K562 (cell line): ENCODE measurements at regions not wholly inside any gene's neighbourhood (a gene's known extent, or its start where the extent isn't known, plus 50 kb on each side); places are given as distances from the start of the nearest gene placed in this dataset.

ENCODE experiments used
- ATAC-seq: fragments of 200-7000 bp; cut with Tn5 transposase; 3 replicates; pipeline ENCODE4 v1.9.1; 2020; ENCODE audit warnings: moderate library complexity
- BruUV-seq: library from RNA; stranded (reverse); fragments of 400-500 nt; replicated peaks from 2 replicates; lab custom pipeline; 2021; lab: Mats Ljungman, UMichigan
- CTCF ChIA-PET: fragments of 300-600 bp; formaldehyde crosslinking; extraction: SDS; loops from one replicate; lab custom pipeline; 2021; ENCODE audit warnings: low intra/inter-chr PET ratio; lab: Yijun Ruan, JAX
- POLR2A ChIA-PET: fragments of 300-600, 350-650 bp; sonication (Branson Sonifier 250); formaldehyde crosslinking; extraction: SDS; loops from one replicate; lab custom pipeline; 2021; ENCODE audit warnings: antibody characterized with exemption, inconsistent platforms; lab: Yijun Ruan, JAX
- DNase-seq, 4 experiments: peaks; one replicate each; pipeline versions ENCODE4 v3.0.0 to v3.0.0-alpha.2; 2011 to 2018; ENCODE audit warnings: low spot score in 3 of 4, mixed read lengths in 3 of 4; ENCODE audit errors: extremely low read depth in 1 of 4
- FAIRE-seq: peaks from 2 replicates; lab custom pipeline; 2011; peaks lifted over from hg19 to GRCh38; lab: Jason Lieb, UNC
- H2AFZ ChIP-seq: 2 replicates; pipeline ENCODE4 v1.6.0; 2011; ENCODE audit warnings: low read depth, low read length, control low read depth, inconsistent platforms
- H3K27ac ChIP-seq: fragments of 200-600 bp; 3 replicates; pipeline ENCODE4 v1.8.0; 2011; ENCODE audit warnings: low read depth, mild to moderate bottlenecking, control low read depth, inconsistent platforms, low read length, moderate library complexity, mixed read lengths; ENCODE audit errors: extremely low read depth
- H3K27me3 ChIP-seq, 2 experiments: fragments of 300-600 bp in 1 of 2; 2 replicates in 1 of 2; 3 replicates in 1 of 2; pipeline versions ENCODE4 v1.6.0 to v1.8.0; 2011; ENCODE audit warnings: inconsistent platforms in 2 of 2, low read length in 2 of 2, mild to moderate bottlenecking in 1 of 2, mixed read lengths in 1 of 2, moderate library complexity in 1 of 2; ENCODE audit not compliant: control insufficient read depth in 2 of 2, insufficient read depth in 2 of 2
- H3K36me3 ChIP-seq: fragments of 300-600 bp; 3 replicates; pipeline ENCODE4 v1.8.0; 2011; ENCODE audit warnings: mild to moderate bottlenecking, low read length, inconsistent platforms; ENCODE audit not compliant: control insufficient read depth, insufficient read depth
- H3K4me1 ChIP-seq, 2 experiments: fragments of 200-600 bp in 1 of 2; replicated peaks in 1 of 2; 2 replicates in 1 of 2; 3 replicates in 1 of 2; pipeline versions ENCODE4 v1.5.1 to v1.8.0; 2011; ENCODE audit warnings: inconsistent platforms in 2 of 2, low read length in 2 of 2, mild to moderate bottlenecking in 1 of 2, mixed read lengths in 1 of 2, moderate library complexity in 1 of 2; ENCODE audit not compliant: control insufficient read depth in 2 of 2, insufficient read depth in 2 of 2
- H3K4me2 ChIP-seq: 2 replicates; pipeline ENCODE4 v1.6.1; 2011; ENCODE audit warnings: low read length, control low read depth, inconsistent platforms, mixed read lengths; ENCODE audit not compliant: insufficient read depth
- H3K4me3 ChIP-seq: fragments of 200-600 bp; sonication (generic), shearing (Covaris generic); 2 replicates; pipeline ENCODE4 v1.5.1; 2016; ENCODE audit warnings: control low read depth, inconsistent platforms
- H3K79me2 ChIP-seq: fragments of 200-600 bp; 3 replicates; pipeline ENCODE4 v1.8.0; 2011; ENCODE audit warnings: low read length, inconsistent platforms; ENCODE audit not compliant: control insufficient read depth, insufficient read depth
- H3K9ac ChIP-seq, 2 experiments: 2 replicates each; pipeline versions ENCODE4 v1.6.0 to v1.6.1; 2011; ENCODE audit warnings: low read depth in 2 of 2, low read length in 2 of 2, control low read depth in 1 of 2, inconsistent platforms in 1 of 2, mild to moderate bottlenecking in 1 of 2, mixed read lengths in 1 of 2; ENCODE audit not compliant: insufficient read depth in 1 of 2
- H3K9me1 ChIP-seq: one replicate; pipeline ENCODE4 v1.6.0; 2011; ENCODE audit warnings: inconsistent platforms, mild to moderate bottlenecking, low read length, moderate library complexity; ENCODE audit not compliant: control insufficient read depth, insufficient read depth
- H3K9me3 ChIP-seq: replicated peaks from 2 replicates; pipeline ENCODE4 v1.5.1; 2011; ENCODE audit warnings: low read depth, low read length, inconsistent platforms; ENCODE audit not compliant: control insufficient read depth, insufficient read depth
- H4K20me1 ChIP-seq: replicated peaks from 2 replicates; pipeline ENCODE4 v1.6.1; 2011; ENCODE audit warnings: low read length, inconsistent platforms, mixed read lengths; ENCODE audit not compliant: control insufficient read depth, insufficient read depth
- BRD4 ChIP-seq: fragments of 200-600 bp; sonication (generic); IDR thresholded peaks from 2 replicates; pipeline ENCODE4 v1.6.1; 2017; ENCODE audit warnings: inconsistent platforms
- CBX3 ChIP-seq, 2 experiments: IDR thresholded peaks; 1 replicate in 1 of 2; 2 replicates in 1 of 2; pipeline ENCODE4 v1.6.1; 2012; ENCODE audit warnings: inconsistent platforms in 2 of 2, low read length in 2 of 2, borderline replicate concordance in 1 of 2, control low read depth in 1 of 2
- CEBPG ChIP-seq, 3 experiments: fragments of 200-800 bp in 1 of 3; sonication (Bioruptor generic) in 1 of 3; sonication (generic) in 1 of 3; formaldehyde crosslinking in 1 of 3; IDR thresholded peaks in 2 of 3; conservative IDR thresholded peaks in 1 of 3; 2 replicates each; pipeline versions ENCODE4 v1.6.1 to v1.8.0; 2016 to 2022; ENCODE audit warnings: missing compliant biosample characterization in 2 of 3, missing genetic modification characterization in 2 of 3, mild to moderate bottlenecking in 1 of 3, missing genetic modification reagents in 1 of 3
- FOXA1 ChIP-seq: fragments of 450-650 bp; IDR thresholded peaks from 2 replicates; pipeline ENCODE4 v1.6.1; 2016; ENCODE audit warnings: mild to moderate bottlenecking, borderline replicate concordance
- JUND ChIP-seq, 2 experiments: IDR thresholded peaks; 2 replicates in 1 of 2; 3 replicates in 1 of 2; pipeline ENCODE4 v1.6.1; 2011; ENCODE audit warnings: borderline replicate concordance in 2 of 2, low read depth in 2 of 2, low read length in 2 of 2, improper control_type of control experiment in 1 of 2, missing biosample characterization in 1 of 2, missing genetic modification characterization in 1 of 2, missing genetic modification reagents in 1 of 2
- MCM5 ChIP-seq: fragments of 450-650 bp; IDR thresholded peaks from 2 replicates; pipeline ENCODE4 v1.6.1; 2016; ENCODE audit warnings: low read depth
- SRSF1 ChIP-seq: fragments of 200-400 bp; formaldehyde crosslinking; IDR thresholded peaks from 2 replicates; pipeline ENCODE4 v1.6.1; 2017; ENCODE audit warnings: mild to moderate bottlenecking, low read depth, low read length, moderate library complexity
- TCF7L2 ChIP-seq: fragments of 150-350 bp; IDR thresholded peaks from 2 replicates; pipeline ENCODE4 v1.6.1; 2016; ENCODE audit warnings: low read depth, mild to moderate bottlenecking, low read length, moderate library complexity
- WGBS: fragments of 100-300 bp; shearing (Covaris generic); methylation state at CpG from one replicate; pipeline ENCODE4 v1.1.6; 2016; ENCODE audit warnings: low coverage, mixed read lengths; ENCODE audit not compliant: insufficient coverage; ENCODE audit errors: missing lambda C conversion rate; 5-methylcytosine and 5-hydroxymethylcytosine counted together
- in situ Hi-C: fragments of 300-500 bp; cut with MboI; formaldehyde crosslinking; loops from 4 replicates; pipeline ENCODE4 v1.15.0; 2018; ENCODE audit warnings: inconsistent platforms, mixed read lengths
- intact Hi-C: fragments of 100-400 bp; cut with micrococcal nuclease; formaldehyde crosslinking; loops from 2 replicates; pipeline ENCODE4 v1.14.2; 2022
- TF ChIP-seq, protein P1 (sequence below): fragments of 450-650 bp; IDR thresholded peaks from 2 replicates; pipeline ENCODE4 v1.6.1; 2016; ENCODE audit warnings: missing biosample characterization, missing genetic modification characterization
- TF ChIP-seq, protein P2 (sequence below): fragments of 450-650 bp; IDR thresholded peaks from 2 replicates; pipeline ENCODE4 v1.7.0; 2016; ENCODE audit warnings: borderline replicate concordance
- TF ChIP-seq, protein P3 (sequence below), 2 experiments: fragments of 450-650 bp in 1 of 2; sonication (generic) in 1 of 2; formaldehyde crosslinking in 1 of 2; IDR thresholded peaks in 1 of 2; conservative IDR thresholded peaks in 1 of 2; 2 replicates each; pipeline versions ENCODE4 v1.6.1 to v1.8.1; 2016 to 2023; ENCODE audit warnings: mild to moderate bottlenecking in 2 of 2, moderate library complexity in 2 of 2, inconsistent platforms in 1 of 2, missing genetic modification reagents in 1 of 2
- TF ChIP-seq, protein P4 (sequence below), 2 experiments: fragments of 150-350 bp in 1 of 2; IDR thresholded peaks; 2 replicates each; pipeline ENCODE4 v1.6.1; 2012 to 2016; ENCODE audit warnings: low read depth in 2 of 2, low read length in 2 of 2, mild to moderate bottlenecking in 1 of 2, moderate library complexity in 1 of 2

DNA sequence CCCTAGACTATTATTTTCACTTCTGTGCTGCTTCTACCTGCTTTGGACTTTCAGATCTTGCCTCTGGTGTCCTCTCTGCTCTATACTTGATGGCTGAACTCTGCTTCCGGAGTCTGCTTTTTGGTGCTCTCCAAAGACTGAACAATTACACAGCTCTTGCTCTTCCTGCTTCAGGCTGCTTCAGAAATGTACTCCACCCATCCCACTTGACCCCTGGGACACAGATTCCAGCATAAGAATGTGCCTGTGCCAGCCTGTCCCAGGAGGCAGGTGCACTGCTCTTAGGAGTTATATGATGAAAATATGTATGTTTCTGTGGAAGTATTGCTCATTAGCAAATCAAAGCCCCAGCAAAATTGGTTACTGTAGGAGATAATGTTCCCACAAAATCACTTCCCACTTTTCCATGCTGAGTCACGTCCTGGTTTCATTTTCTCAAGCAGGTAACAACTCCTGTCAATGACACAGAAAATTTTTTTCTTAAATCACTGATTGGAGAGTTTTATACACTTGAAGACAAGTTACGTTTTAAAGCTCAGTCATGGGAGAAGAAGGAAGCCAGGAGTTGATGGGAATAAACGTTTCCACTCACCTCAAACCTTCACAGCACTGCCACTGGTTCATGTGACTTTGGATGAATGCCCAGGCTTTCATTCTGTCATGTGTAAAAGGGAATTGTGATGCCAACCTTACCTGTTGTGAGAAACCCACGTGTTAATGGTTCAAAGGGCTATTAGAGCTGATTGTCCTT, 239.4 kb upstream of the ZPLD1 start:
- H3K79me2 ChIP-seq: no peaks in the 10 kb centered on the region
- H3K9me1 ChIP-seq: no peaks in the 10 kb centered on the region
- 2% methylated on average over 5 of the region's 5 CpGs for WGBS
- intact Hi-C loops: no loop called here
- H3K9me3 ChIP-seq: no peaks in the 10 kb centered on the region
- H3K4me2 ChIP-seq: no peak overlapping the region
- ChIA-PET POLR2A (no interaction called here), CTCF (no interaction called here)
- in situ Hi-C loops: no loop called here
- H3K4me1 ChIP-seq: no peaks in the 10 kb centered on the region
- no peak overlapping the region for H3K27ac ChIP-seq
- no peak overlapping the region for H2AFZ ChIP-seq
- BruUV-seq: no TSS peak
- no peak overlapping the region for H3K9ac ChIP-seq
- DNase-seq (no peak), ATAC-seq (no peak), FAIRE-seq (no peak)
- H3K27me3 ChIP-seq: no peaks in the 10 kb centered on the region
- no peak overlapping the region for H3K4me3 ChIP-seq
- no peaks in the 10 kb centered on the region for H4K20me1 ChIP-seq
- no peaks in the 10 kb centered on the region for H3K36me3 ChIP-seq
- no peak for TF ChIP-seq MCM5
- TF ChIP-seq, protein P1, sequence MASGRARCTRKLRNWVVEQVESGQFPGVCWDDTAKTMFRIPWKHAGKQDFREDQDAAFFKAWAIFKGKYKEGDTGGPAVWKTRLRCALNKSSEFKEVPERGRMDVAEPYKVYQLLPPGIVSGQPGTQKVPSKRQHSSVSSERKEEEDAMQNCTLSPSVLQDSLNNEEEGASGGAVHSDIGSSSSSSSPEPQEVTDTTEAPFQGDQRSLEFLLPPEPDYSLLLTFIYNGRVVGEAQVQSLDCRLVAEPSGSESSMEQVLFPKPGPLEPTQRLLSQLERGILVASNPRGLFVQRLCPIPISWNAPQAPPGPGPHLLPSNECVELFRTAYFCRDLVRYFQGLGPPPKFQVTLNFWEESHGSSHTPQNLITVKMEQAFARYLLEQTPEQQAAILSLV: no peak
- no peak for TF ChIP-seq TCF7L2
- TF ChIP-seq BRD4: no peak
- TF ChIP-seq, protein P2, sequence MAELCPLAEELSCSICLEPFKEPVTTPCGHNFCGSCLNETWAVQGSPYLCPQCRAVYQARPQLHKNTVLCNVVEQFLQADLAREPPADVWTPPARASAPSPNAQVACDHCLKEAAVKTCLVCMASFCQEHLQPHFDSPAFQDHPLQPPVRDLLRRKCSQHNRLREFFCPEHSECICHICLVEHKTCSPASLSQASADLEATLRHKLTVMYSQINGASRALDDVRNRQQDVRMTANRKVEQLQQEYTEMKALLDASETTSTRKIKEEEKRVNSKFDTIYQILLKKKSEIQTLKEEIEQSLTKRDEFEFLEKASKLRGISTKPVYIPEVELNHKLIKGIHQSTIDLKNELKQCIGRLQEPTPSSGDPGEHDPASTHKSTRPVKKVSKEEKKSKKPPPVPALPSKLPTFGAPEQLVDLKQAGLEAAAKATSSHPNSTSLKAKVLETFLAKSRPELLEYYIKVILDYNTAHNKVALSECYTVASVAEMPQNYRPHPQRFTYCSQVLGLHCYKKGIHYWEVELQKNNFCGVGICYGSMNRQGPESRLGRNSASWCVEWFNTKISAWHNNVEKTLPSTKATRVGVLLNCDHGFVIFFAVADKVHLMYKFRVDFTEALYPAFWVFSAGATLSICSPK: no peak
- TF ChIP-seq, protein P3, sequence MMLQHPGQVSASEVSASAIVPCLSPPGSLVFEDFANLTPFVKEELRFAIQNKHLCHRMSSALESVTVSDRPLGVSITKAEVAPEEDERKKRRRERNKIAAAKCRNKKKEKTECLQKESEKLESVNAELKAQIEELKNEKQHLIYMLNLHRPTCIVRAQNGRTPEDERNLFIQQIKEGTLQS (IDR thresholded peaks at IDR 0.05): no peak
- TF ChIP-seq, protein P3 (CRISPR knock-in tag; conservative IDR thresholded peaks at IDR 0.05): no peak
- no peak for TF ChIP-seq FOXA1
- no peak for TF ChIP-seq JUND (IDR thresholded peaks at IDR 0.05; ENCODE audit: borderline replicate concordance, low read depth, low read length)
- TF ChIP-seq JUND (tag; IDR thresholded peaks at IDR 0.05; ENCODE audit: borderline replicate concordance, low read depth, low read length): no peak
- TF ChIP-seq, protein P4, sequence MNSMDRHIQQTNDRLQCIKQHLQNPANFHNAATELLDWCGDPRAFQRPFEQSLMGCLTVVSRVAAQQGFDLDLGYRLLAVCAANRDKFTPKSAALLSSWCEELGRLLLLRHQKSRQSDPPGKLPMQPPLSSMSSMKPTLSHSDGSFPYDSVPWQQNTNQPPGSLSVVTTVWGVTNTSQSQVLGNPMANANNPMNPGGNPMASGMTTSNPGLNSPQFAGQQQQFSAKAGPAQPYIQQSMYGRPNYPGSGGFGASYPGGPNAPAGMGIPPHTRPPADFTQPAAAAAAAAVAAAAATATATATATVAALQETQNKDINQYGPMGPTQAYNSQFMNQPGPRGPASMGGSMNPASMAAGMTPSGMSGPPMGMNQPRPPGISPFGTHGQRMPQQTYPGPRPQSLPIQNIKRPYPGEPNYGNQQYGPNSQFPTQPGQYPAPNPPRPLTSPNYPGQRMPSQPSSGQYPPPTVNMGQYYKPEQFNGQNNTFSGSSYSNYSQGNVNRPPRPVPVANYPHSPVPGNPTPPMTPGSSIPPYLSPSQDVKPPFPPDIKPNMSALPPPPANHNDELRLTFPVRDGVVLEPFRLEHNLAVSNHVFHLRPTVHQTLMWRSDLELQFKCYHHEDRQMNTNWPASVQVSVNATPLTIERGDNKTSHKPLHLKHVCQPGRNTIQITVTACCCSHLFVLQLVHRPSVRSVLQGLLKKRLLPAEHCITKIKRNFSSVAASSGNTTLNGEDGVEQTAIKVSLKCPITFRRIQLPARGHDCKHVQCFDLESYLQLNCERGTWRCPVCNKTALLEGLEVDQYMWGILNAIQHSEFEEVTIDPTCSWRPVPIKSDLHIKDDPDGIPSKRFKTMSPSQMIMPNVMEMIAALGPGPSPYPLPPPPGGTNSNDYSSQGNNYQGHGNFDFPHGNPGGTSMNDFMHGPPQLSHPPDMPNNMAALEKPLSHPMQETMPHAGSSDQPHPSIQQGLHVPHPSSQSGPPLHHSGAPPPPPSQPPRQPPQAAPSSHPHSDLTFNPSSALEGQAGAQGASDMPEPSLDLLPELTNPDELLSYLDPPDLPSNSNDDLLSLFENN (IDR thresholded peaks at IDR 0.05; ENCODE audit: low read depth in 2 of 2, low read length in 2 of 2): no peak
- no peak for TF ChIP-seq SRSF1
- TF ChIP-seq CBX3 (IDR thresholded peaks at IDR 0.05; ENCODE audit: borderline replicate concordance in 1 of 2, low read length in 2 of 2): no peak
- no peak for TF ChIP-seq CEBPG (CRISPR knock-in tag; IDR thresholded peaks at IDR 0.05)
- TF ChIP-seq CEBPG (tag; conservative IDR thresholded peaks at IDR 0.05 in 1 of 2, IDR thresholded peaks at IDR 0.05 in 1 of 2): no peak
